HepG2 (cell line): ENCODE measurements at regions not wholly inside any gene's neighbourhood (a gene's known extent, or its start where the extent isn't known, plus 50 kb on each side); places are given as distances from the start of the nearest gene placed in this dataset.

Source experiments
- ATAC-seq: fragments of 200-7000 bp; cut with Tn5 transposase; 3 replicates; pipeline ENCODE4 v1.9.1; 2020; ENCODE audit warnings: mild to moderate bottlenecking, moderate library complexity
- BruUV-seq: library from RNA; stranded (reverse); fragments of 400-500 nt; replicated peaks from 2 replicates; lab custom pipeline; 2021; lab: Mats Ljungman, UMichigan
- CTCF ChIA-PET: fragments of 300-600 bp; formaldehyde crosslinking; extraction: SDS; loops from one replicate; lab custom pipeline; 2021; ENCODE audit warnings: low total read pairs, inconsistent platforms, low intra/inter-chr PET ratio; lab: Yijun Ruan, JAX
- POLR2A ChIA-PET: fragments of 350-600 bp; sonication (Branson Sonifier 250); formaldehyde crosslinking; loops from one replicate; lab custom pipeline; 2020; ENCODE audit warnings: antibody characterized with exemption, inconsistent platforms; lab: Yijun Ruan, JAX
- DNase-seq: peaks from one replicate; pipeline ENCODE4 v3.0.0-alpha.2; 2015; ENCODE audit warnings: low spot score
- FAIRE-seq: peaks from 3 replicates; lab custom pipeline; 2011; peaks lifted over from hg19 to GRCh38; lab: Jason Lieb, UNC
- H2AFZ ChIP-seq: one replicate; pipeline ENCODE4 v1.6.1; 2011; ENCODE audit warnings: low read length, inconsistent platforms
- H3K27ac ChIP-seq: fragments of 300-600 bp; 3 replicates; pipeline ENCODE4 v1.8.0; 2011; ENCODE audit warnings: mixed run types, mild to moderate bottlenecking, mixed read lengths, low read length, inconsistent platforms; ENCODE audit not compliant: insufficient read depth; ENCODE audit errors: extremely low read length
- H3K27me3 ChIP-seq, 2 experiments: fragments of 200-600 bp in 1 of 2; 2 replicates in 1 of 2; 3 replicates in 1 of 2; pipeline versions ENCODE4 v1.6.0 to v1.8.0; 2011; ENCODE audit warnings: low read length in 2 of 2, mild to moderate bottlenecking in 2 of 2, moderate library complexity in 2 of 2, inconsistent platforms in 1 of 2; ENCODE audit not compliant: insufficient read depth in 2 of 2, control insufficient read depth in 1 of 2
- H3K36me3 ChIP-seq, 2 experiments: fragments of 200-600 bp in 1 of 2; replicated peaks in 1 of 2; 2 replicates in 1 of 2; 3 replicates in 1 of 2; pipeline versions ENCODE4 v1.5.1 to v1.8.0; 2011; ENCODE audit warnings: low read length in 2 of 2, inconsistent platforms in 1 of 2; ENCODE audit not compliant: insufficient read depth in 2 of 2, control insufficient read depth in 1 of 2
- H3K4me1 ChIP-seq: 2 replicates; pipeline ENCODE4 v1.5.1; 2012; ENCODE audit warnings: low read length, inconsistent platforms; ENCODE audit not compliant: insufficient read depth
- H3K4me2 ChIP-seq: 2 replicates; pipeline ENCODE4 v1.6.0; 2011; ENCODE audit warnings: low read depth, low read length, inconsistent platforms
- H3K4me3 ChIP-seq, 3 experiments: fragments of 200-600 bp in 1 of 3; sonication (generic), shearing (Covaris generic) in 1 of 3; replicated peaks in 1 of 3; 2 replicates each; pipeline ENCODE4 v1.5.1; 2011 to 2016; ENCODE audit warnings: low read length in 3 of 3, inconsistent platforms in 2 of 3, low read depth in 2 of 3, mild to moderate bottlenecking in 2 of 3, control low read depth in 1 of 3, mixed read lengths in 1 of 3; ENCODE audit not compliant: insufficient read depth in 1 of 3
- H3K79me2 ChIP-seq: one replicate; pipeline ENCODE4 v1.6.1; 2011; ENCODE audit warnings: low read length, inconsistent platforms; ENCODE audit not compliant: insufficient read depth
- H3K9ac ChIP-seq: 2 replicates; pipeline ENCODE4 v1.6.0; 2011; ENCODE audit warnings: mild to moderate bottlenecking, low read depth, low read length, inconsistent platforms; ENCODE audit not compliant: insufficient read depth
- H3K9me3 ChIP-seq: 2 replicates; pipeline ENCODE4 v1.5.1; 2012; ENCODE audit warnings: mild to moderate bottlenecking, low read length
- H4K20me1 ChIP-seq: 2 replicates; pipeline ENCODE4 v1.6.0; 2011; ENCODE audit warnings: inconsistent platforms, mild to moderate bottlenecking, low read length, moderate library complexity; ENCODE audit not compliant: insufficient read depth
- GRHL1 ChIP-seq: sonication (generic); formaldehyde crosslinking; conservative IDR thresholded peaks from 2 replicates; pipeline ENCODE4 v1.8.0; 2022; ENCODE audit warnings: missing genetic modification reagents
- PREB ChIP-seq: sonication (generic); formaldehyde crosslinking; IDR thresholded peaks from 2 replicates; pipeline ENCODE4 v1.4.0; 2020; ENCODE audit warnings: missing genetic modification reagents
- THRA ChIP-seq: sonication (generic); formaldehyde crosslinking; IDR thresholded peaks from 2 replicates; pipeline ENCODE4 v1.4.0; 2020; ENCODE audit warnings: missing genetic modification reagents, borderline replicate concordance
- YY1 ChIP-seq: IDR thresholded peaks from 2 replicates; pipeline ENCODE4 v1.6.1; 2011; ENCODE audit warnings: low read length, low read depth, moderate library complexity, mild to moderate bottlenecking; ENCODE audit not compliant: insufficient read depth, insufficient replicate concordance
- ZFAT ChIP-seq: sonication (generic); formaldehyde crosslinking; conservative IDR thresholded peaks from 2 replicates; pipeline ENCODE4 v1.8.1; 2023; ENCODE audit warnings: missing genetic modification reagents, inconsistent platforms
- ZNF562 ChIP-seq: sonication (generic); formaldehyde crosslinking; IDR thresholded peaks from 2 replicates; pipeline ENCODE4 v1.8.0; 2022; ENCODE audit warnings: missing genetic modification reagents, borderline replicate concordance
- ZNF678 ChIP-seq: sonication (generic); formaldehyde crosslinking; IDR thresholded peaks from 2 replicates; pipeline ENCODE4 v1.4.0; 2020; ENCODE audit warnings: mild to moderate bottlenecking, missing genetic modification reagents
- ZNF781 ChIP-seq: sonication (generic); formaldehyde crosslinking; IDR thresholded peaks from 2 replicates; pipeline ENCODE4 v1.5.1; 2020; ENCODE audit warnings: borderline replicate concordance, mild to moderate bottlenecking, missing genetic modification reagents; ENCODE audit errors: not compliant biosample characterization
- ZSCAN31 ChIP-seq: sonication (generic); formaldehyde crosslinking; IDR thresholded peaks from 2 replicates; pipeline ENCODE4 v1.5.0; 2020; ENCODE audit warnings: low read depth, mild to moderate bottlenecking, missing genetic modification reagents
- WGBS: methylation state at CpG from one replicate; pipeline ENCODE4 v1.1.6; 2017; ENCODE audit warnings: low lambda C conversion rate; 5-methylcytosine and 5-hydroxymethylcytosine counted together
- in situ Hi-C: cut with HindIII; loops from 2 replicates; pipeline ENCODE4 v1.10.0; 2017; ENCODE audit warnings: low pct_unique_long_range_greater_than_20kb; ENCODE audit not compliant: extremely low pct_ligation_motif_present
- intact Hi-C: fragments of 100-400 bp; cut with micrococcal nuclease; formaldehyde crosslinking; loops from one replicate; pipeline ENCODE4 v1.10.0; 2022; ENCODE audit not compliant: unreplicated experiment

- TF ChIP-seq GRHL1 (CRISPR knock-in tag) (no peak), ZNF678 (CRISPR knock-in tag) (no peak), PREB (no peak), ZNF562 (no peak), ZSCAN31 (CRISPR knock-in tag) (no peak), YY1 (no peak), THRA (CRISPR knock-in tag) (no peak), ZFAT (no peak), ZNF781 (CRISPR knock-in tag) (no peak)
- Histone ChIP-seq H3K36me3 (no peaks in the 10 kb centered on the region), H3K27ac (no peak overlapping the region), H3K9me3 (no peaks in the 10 kb centered on the region), H3K4me3 (no peak overlapping the region), H2AFZ (no peak overlapping the region), H3K9ac (no peak overlapping the region), H3K4me1 (no peaks in the 10 kb centered on the region), H3K27me3 (peaks cover 0 to 8% of the 10 kb centered on the region in 2 experiments; a peak in 2 of 5 replicates), H3K4me2 (no peak overlapping the region), H4K20me1 (no peaks in the 10 kb centered on the region), H3K79me2 (no peaks in the 10 kb centered on the region)
- BruUV-seq: no TSS peak
- WGBS: 0% methylated on average over 3 of the region's 3 CpGs
- FAIRE-seq: no peak
- intact Hi-C loops (no loop called here), in situ Hi-C loops (no loop called here)
- CTCF ChIA-PET: no interaction called here
- no peak for ATAC-seq
- no peak for DNase-seq
- POLR2A ChIA-PET: no interaction called here
Measured at GRCh38 chr14:81681541-81681940, 147.9 kb upstream of the SEL1L start.
